BLaER1 treated with 17β-estradiol and CSF1 and Interleukin-3, amounts not matched to agents 10 nM and 100 nM (cell line): ENCODE measurements at regions not wholly inside any gene's neighbourhood (a gene's known extent, or its start where the extent isn't known, plus 50 kb on each side); places are given as distances from the start of the nearest gene placed in this dataset.

ENCODE experiments used
- H3K27ac ChIP-seq, 11 experiments: shearing (Covaris generic); formaldehyde crosslinking; 2 replicates each; pipeline ENCODE4 v1.8.1; 2022
- H3K27me3 ChIP-seq, 11 experiments: shearing (Covaris generic); formaldehyde crosslinking; 2 replicates each; pipeline ENCODE4 v1.8.1; 2022
- H3K36me3 ChIP-seq, 11 experiments: shearing (Covaris generic); formaldehyde crosslinking; 2 replicates each; pipeline ENCODE4 v1.8.1; 2022
- H3K4me1 ChIP-seq, 10 experiments: shearing (Covaris generic); formaldehyde crosslinking; 2 replicates each; pipeline ENCODE4 v1.8.1; 2022
- H3K4me2 ChIP-seq, 11 experiments: shearing (Covaris generic); formaldehyde crosslinking; 2 replicates each; pipeline ENCODE4 v1.8.1; 2022
- H3K4me3 ChIP-seq, 10 experiments: shearing (Covaris generic); formaldehyde crosslinking; 2 replicates each; pipeline ENCODE4 v1.8.1; 2022
- H3K9ac ChIP-seq, 11 experiments: shearing (Covaris generic); formaldehyde crosslinking; 2 replicates each; pipeline ENCODE4 v1.8.1; 2022
- H3K9me3 ChIP-seq, 11 experiments: shearing (Covaris generic); formaldehyde crosslinking; replicated peaks in 1 of 11; 2 replicates each; pipeline ENCODE4 v1.8.1; 2022
- H4K20me1 ChIP-seq, 11 experiments: shearing (Covaris generic); formaldehyde crosslinking; 2 replicates each; pipeline ENCODE4 v1.8.1; 2022
- Cebpa-rat ChIP-seq, 11 experiments: shearing (Covaris generic); IDR thresholded peaks; 2 replicates each; pipeline ENCODE4 v1.8.1; 2022

DNA sequence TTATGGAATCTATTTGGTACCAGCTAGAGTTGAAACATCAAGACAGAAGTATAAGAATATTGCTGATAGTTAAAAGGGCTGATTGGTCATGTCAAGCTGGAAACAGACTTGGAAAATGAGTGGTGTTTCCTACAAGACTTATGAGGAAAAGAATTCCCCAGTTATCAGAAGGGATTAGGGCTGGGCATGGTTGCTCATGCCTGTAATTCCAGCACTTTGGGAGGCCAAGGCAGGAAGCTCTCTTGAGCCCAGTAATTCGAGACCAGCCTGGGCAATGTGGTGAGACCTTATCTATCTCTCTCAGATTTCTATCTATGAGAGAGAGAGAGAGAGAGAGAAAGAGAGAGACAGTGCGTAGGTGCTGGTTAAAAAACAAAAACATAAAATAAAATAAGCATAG is 139.5 kb upstream of the PMFBP1 start:
- no peak for TF ChIP-seq Cebpa-rat (IDR thresholded peaks at IDR 0.05)
- Histone ChIP-seq H3K9me3 (peaks cover 7 to 26% (median 14%) of the 10 kb centered on the region in 11 experiments; a peak in 19 of 22 replicates), H3K4me3 (no peak overlapping the region), H3K9ac (no peak overlapping the region), H3K4me2 (no peak overlapping the region), H3K27ac (no peak overlapping the region), H4K20me1 (no peaks in the 10 kb centered on the region), H3K4me1 (peaks cover 0 to 15% (median 12%) of the 10 kb centered on the region in 10 experiments; a peak in 14 of 20 replicates), H3K27me3 (no peaks in the 10 kb centered on the region), H3K36me3 (no peaks in the 10 kb centered on the region)

DNA sequence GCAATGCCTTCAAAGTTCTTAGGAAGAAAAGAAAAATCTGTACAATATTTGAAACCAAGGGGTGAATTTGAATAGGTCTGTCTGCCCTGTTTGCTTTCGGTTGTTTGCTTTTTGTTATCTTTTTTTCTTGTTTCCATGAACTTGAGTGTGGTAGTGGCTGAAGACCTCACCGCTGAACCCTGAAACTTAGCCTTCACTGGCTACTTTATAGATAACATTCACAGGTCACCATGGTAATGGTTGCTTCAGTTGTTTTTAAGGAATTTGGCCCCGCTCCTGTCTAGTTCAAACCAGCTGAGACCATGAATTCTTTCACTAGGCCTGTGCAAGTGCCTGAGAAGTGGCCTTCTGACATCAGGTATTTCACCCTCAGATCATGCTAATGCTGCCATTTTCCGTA is 137.0 kb upstream of the PMFBP1 start:
- H3K4me3 ChIP-seq = no peak overlapping the region
- no peaks in the 10 kb centered on the region for H4K20me1 ChIP-seq
- no peak overlapping the region for H3K4me2 ChIP-seq
- TF ChIP-seq Cebpa-rat (IDR thresholded peaks at IDR 0.05) = no peak
- no peaks in the 10 kb centered on the region for H3K27me3 ChIP-seq
- H3K27ac ChIP-seq = no peak overlapping the region
- no peaks in the 10 kb centered on the region; a peak in 1 of 22 replicates for H3K36me3 ChIP-seq
- H3K4me1 ChIP-seq = no peaks in the 10 kb centered on the region
- H3K9me3 ChIP-seq = peaks cover 7 to 30% (median 15%) of the 10 kb centered on the region in 11 experiments; a peak in 19 of 22 replicates
- no peak overlapping the region for H3K9ac ChIP-seq

DNA sequence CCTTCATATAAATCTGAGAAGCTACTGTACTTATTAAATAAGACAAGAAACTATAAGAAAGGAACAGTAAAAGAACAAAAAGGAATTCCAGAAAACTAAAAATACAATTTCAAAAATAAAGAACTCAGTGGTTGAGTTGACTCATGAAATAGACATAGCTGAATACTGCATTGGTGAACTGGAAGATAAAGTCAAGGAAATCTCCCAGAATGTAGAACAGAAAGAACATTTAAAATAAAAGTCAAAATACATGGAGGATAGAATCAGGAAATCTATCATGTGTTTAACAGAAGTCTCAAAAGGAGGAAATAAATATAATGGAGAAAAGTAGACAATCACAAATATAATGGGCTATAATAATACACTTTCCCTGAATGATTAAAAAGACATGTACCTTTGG is 136.4 kb upstream of the PMFBP1 start:
- no peaks in the 10 kb centered on the region for H3K27me3 ChIP-seq
- H3K9me3 ChIP-seq = peaks cover 7 to 30% (median 15%) of the 10 kb centered on the region in 11 experiments; a peak in 19 of 22 replicates
- H4K20me1 ChIP-seq = no peaks in the 10 kb centered on the region
- H3K9ac ChIP-seq = no peak overlapping the region
- TF ChIP-seq Cebpa-rat (IDR thresholded peaks at IDR 0.05) = no peak
- H3K4me2 ChIP-seq = no peak overlapping the region
- no peak overlapping the region for H3K27ac ChIP-seq
- no peaks in the 10 kb centered on the region; a peak in 1 of 22 replicates for H3K36me3 ChIP-seq
- H3K4me1 ChIP-seq = no peaks in the 10 kb centered on the region
- no peak overlapping the region for H3K4me3 ChIP-seq

GRCh38 chr16:72302332-72302731 is 130.4 kb upstream of the PMFBP1 start:
- Histone ChIP-seq H3K4me2 (no peak overlapping the region), H3K36me3 (no peaks in the 10 kb centered on the region; a peak in 1 of 22 replicates), H3K9me3 (peaks cover 0 to 5% (median 0%) of the 10 kb centered on the region in 11 experiments; a peak in 3 of 22 replicates), H4K20me1 (no peaks in the 10 kb centered on the region), H3K27me3 (no peaks in the 10 kb centered on the region), H3K4me1 (no peaks in the 10 kb centered on the region), H3K4me3 (no peak overlapping the region), H3K9ac (no peak overlapping the region), H3K27ac (no peak overlapping the region)
- no peak for TF ChIP-seq Cebpa-rat (IDR thresholded peaks at IDR 0.05)

DNA sequence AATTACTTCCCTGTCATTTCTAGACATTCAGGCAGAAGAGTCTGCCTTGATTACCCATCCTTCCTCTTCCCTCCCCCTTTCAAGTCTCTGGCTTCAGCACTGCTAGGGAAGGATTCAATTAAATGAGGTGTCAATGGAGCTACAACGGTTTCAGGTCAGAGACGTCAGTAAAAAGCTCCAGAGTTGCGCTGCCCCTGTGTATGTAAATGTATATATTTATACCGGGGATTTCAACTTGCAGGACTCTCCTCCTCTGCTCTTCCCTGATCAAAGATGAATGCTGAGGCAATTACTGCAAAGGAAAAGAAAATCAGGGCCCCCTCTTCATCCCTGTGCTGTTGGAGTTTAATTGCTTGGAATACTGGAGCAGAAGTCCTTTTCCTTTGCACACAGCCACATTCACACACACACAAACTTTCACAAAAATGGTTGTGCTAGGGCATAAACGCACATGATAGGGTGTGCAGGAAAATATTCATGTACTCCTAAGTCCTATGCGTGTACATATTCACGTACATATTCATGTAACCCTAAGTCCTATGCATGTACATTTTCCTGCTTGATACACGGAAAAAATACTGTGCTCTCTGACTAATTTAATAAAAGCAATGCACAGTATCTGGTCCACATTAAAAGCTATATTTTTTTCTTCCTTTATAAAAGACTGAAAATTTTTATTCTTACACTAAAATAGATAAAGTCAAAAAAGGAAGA is 129.7 kb upstream of the PMFBP1 start:
- H3K9me3 ChIP-seq = peaks cover 0 to 5% (median 0%) of the 10 kb centered on the region in 11 experiments; a peak in 3 of 22 replicates
- H3K4me1 ChIP-seq = no peaks in the 10 kb centered on the region
- H4K20me1 ChIP-seq = no peaks in the 10 kb centered on the region
- H3K27me3 ChIP-seq = no peaks in the 10 kb centered on the region
- TF ChIP-seq Cebpa-rat (IDR thresholded peaks at IDR 0.05) = no peak
- no peaks in the 10 kb centered on the region; a peak in 1 of 22 replicates for H3K36me3 ChIP-seq
- no peak overlapping the region for H3K4me3 ChIP-seq
- no peak overlapping the region for H3K27ac ChIP-seq
- no peak overlapping the region for H3K9ac ChIP-seq
- no peak overlapping the region for H3K4me2 ChIP-seq

DNA sequence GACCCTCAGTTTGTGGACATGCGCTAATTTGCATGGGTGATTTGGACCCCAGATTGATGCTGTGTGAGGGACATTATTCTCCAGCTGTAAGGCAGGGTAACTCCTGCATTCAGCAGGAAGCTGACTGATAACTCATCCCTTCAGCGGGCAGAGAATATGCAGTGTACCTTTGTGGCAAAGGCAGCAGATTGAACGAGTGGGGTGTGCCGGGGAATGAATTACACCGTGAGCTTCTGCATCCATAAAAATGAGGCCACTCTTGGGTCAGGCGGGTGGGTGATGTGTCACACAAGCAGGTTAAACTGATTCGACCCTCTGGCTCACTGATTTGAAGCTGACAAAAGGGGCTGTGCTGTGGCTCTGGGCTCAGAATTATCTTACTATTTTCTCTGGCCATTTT is 128.9 kb upstream of the PMFBP1 start:
- no peak for TF ChIP-seq Cebpa-rat (IDR thresholded peaks at IDR 0.05)
- Histone ChIP-seq H4K20me1 (no peaks in the 10 kb centered on the region), H3K4me1 (no peaks in the 10 kb centered on the region), H3K36me3 (no peaks in the 10 kb centered on the region; a peak in 1 of 22 replicates), H3K4me2 (no peak overlapping the region), H3K4me3 (no peak overlapping the region), H3K9ac (no peak overlapping the region), H3K27me3 (no peaks in the 10 kb centered on the region), H3K9me3 (peaks cover 0 to 5% (median 0%) of the 10 kb centered on the region in 11 experiments; a peak in 3 of 22 replicates), H3K27ac (no peak overlapping the region)

GRCh38 chr16:72299684-72300243 is 127.8 kb upstream of the PMFBP1 start:
- H3K4me3 ChIP-seq = no peak overlapping the region
- no peak overlapping the region for H3K4me2 ChIP-seq
- no peak overlapping the region for H3K27ac ChIP-seq
- no peaks in the 10 kb centered on the region for H3K36me3 ChIP-seq
- no peak overlapping the region for H3K9ac ChIP-seq
- H3K4me1 ChIP-seq = no peaks in the 10 kb centered on the region
- H3K27me3 ChIP-seq = no peaks in the 10 kb centered on the region
- H3K9me3 ChIP-seq = peaks cover 0 to 4% (median 0%) of the 10 kb centered on the region in 11 experiments; a peak in 3 of 22 replicates
- no peaks in the 10 kb centered on the region for H4K20me1 ChIP-seq
- TF ChIP-seq Cebpa-rat (IDR thresholded peaks at IDR 0.05) = no peak

GRCh38 chr16:72298961-72299360 is 127.0 kb upstream of the PMFBP1 start:
- Histone ChIP-seq H3K9ac (no peak overlapping the region), H3K36me3 (no peaks in the 10 kb centered on the region), H3K4me1 (no peaks in the 10 kb centered on the region), H3K9me3 (no peaks in the 10 kb centered on the region), H3K4me2 (no peak overlapping the region), H3K4me3 (no peak overlapping the region), H3K27ac (no peak overlapping the region), H4K20me1 (no peaks in the 10 kb centered on the region), H3K27me3 (no peaks in the 10 kb centered on the region)
- TF ChIP-seq Cebpa-rat (IDR thresholded peaks at IDR 0.05) = no peak

- no peaks in the 10 kb centered on the region for H4K20me1 ChIP-seq
- no peak overlapping the region for H3K27ac ChIP-seq
- TF ChIP-seq Cebpa-rat (IDR thresholded peaks at IDR 0.05) = no peak
- H3K27me3 ChIP-seq = no peaks in the 10 kb centered on the region
- peaks cover 0 to 14% (median 0%) of the 10 kb centered on the region in 10 experiments; a peak in 6 of 20 replicates for H3K4me1 ChIP-seq
- H3K9ac ChIP-seq = no peak overlapping the region
- no peak overlapping the region for H3K4me2 ChIP-seq
- no peaks in the 10 kb centered on the region for H3K9me3 ChIP-seq
- no peaks in the 10 kb centered on the region for H3K36me3 ChIP-seq
- no peak overlapping the region for H3K4me3 ChIP-seq
Measured at GRCh38 chr16:72295914-72296313, 124.0 kb upstream of the PMFBP1 start.
